GM23248 (cell line): ENCODE measurements at regions not wholly inside any gene's neighbourhood (a gene's known extent, or its start where the extent isn't known, plus 50 kb on each side); places are given as distances from the start of the nearest gene placed in this dataset.

Source experiments
- EZH2 ChIP-seq: fragments of 200-600 bp; sonication (generic); IDR thresholded peaks from 2 replicates; pipeline ENCODE4 v1.6.1; 2018; ENCODE audit warnings: antibody characterized with exemption, mild to moderate bottlenecking; ENCODE audit not compliant: insufficient read depth, poor library complexity, severe bottlenecking
- EZH2phosphoT487 ChIP-seq: fragments of 200-600 bp; sonication (generic); IDR thresholded peaks from 2 replicates; pipeline ENCODE4 v1.6.1; 2018; ENCODE audit warnings: antibody characterized with exemption, moderate library complexity, mild to moderate bottlenecking, low read depth; ENCODE audit not compliant: insufficient read depth

DNA sequence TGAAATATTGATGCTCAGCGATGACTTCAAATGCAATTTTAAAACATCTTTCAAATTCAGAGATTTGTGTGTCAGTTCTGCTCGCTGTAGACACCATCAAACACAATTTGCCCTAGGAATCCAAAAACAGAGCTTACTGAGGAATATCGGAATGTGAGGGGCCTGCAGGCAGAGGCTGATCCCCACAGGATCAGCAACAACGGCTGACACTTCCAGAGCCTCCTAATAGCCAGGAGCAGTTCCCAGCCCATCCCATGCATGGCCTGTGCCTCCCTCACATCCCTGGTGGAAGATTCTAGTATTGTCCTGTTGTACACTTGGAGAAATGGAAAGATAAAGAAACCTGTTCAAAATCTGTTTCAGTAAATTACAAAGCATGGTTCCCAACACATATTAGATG, 129.7 kb upstream of the VWC2 start:
- no peak for TF ChIP-seq EZH2
- no peak for TF ChIP-seq EZH2phosphoT487
